Right renal pelvis (tissue), 4 donors: ENCODE measurements at regions not wholly inside any gene's neighbourhood (a gene's known extent, or its start where the extent isn't known, plus 50 kb on each side); places are given as distances from the start of the nearest gene placed in this dataset.

Experiments used
- DNase-seq, 4 donors: peaks; one replicate each; pipeline ENCODE4 v3.0.0-alpha.2; 2013; ENCODE audit warnings: low read depth in 4 of 4, low spot score in 3 of 4, missing footprints in 1 of 4

- DNase-seq: no peak
These were observed 144.6 kb downstream of the TPH2 start for GRCh38 chr12:72082986-72083820.

GRCh38 chr12:72084061-72084460, 145.4 kb downstream of the TPH2 start:
- DNase-seq: no peak

DNA sequence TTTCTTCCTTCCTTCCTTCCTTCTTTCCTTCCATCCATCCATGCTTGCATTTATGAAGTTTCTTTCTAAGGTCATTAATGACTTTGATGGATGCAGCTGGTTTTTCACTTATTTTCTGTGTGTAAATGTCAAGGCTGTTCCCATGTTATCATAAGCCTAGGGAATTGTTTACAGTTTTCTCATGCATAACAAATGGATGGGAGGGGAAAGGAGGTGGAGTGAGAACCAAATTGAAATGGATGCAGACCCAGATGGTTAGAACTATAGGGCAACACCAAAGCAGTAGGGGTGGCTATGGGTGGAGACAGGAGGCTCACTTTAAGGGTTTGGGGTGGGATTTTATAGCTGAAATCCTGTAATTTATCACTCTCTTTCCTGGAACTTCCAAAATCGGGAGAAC, 146.2 kb downstream of the TPH2 start:
- no peak for DNase-seq

DNA sequence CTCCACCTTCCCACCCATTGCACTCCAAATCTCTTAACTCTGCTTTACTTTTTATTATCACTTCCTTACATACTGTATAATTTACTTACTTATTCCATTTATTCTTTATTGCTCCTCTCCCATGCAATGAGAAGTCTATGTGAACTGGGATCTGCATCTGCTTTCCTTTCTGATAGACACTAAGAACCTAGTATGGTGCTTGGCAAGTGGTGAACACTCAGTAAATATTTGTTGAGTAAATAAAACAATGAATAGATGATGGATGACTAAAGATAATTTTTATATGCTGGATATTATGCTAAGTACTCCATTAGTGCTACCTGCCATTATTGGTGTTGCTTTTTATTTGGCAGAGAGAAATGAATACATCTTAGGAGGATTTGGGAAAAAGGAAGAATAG, 151.0 kb downstream of the TPH2 start:
- DNase-seq: no peak

- no peak for DNase-seq
These were observed 154.8 kb downstream of the TPH2 start for GRCh38 chr12:72093424-72093823.

DNA sequence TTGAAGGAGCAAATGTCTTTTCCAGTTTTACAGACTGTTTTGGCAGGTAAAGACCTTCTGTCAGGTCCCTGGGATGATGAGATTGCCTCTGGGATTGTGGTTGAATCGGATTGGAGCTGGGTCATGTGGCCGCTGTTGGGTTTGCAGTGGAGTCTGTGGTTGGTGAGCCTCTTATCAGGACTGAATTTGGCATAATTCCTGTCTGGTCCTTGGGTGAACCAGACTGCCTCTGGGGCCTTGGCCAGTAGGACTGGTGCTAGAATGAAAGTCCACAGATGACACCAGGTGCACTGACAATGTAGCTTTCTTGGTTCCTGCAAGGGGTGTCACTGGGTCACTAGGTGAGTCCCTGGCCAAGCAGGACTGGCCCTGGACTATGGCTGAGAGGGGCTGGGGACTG, 155.3 kb downstream of the TPH2 start:
- no peak for DNase-seq

DNA sequence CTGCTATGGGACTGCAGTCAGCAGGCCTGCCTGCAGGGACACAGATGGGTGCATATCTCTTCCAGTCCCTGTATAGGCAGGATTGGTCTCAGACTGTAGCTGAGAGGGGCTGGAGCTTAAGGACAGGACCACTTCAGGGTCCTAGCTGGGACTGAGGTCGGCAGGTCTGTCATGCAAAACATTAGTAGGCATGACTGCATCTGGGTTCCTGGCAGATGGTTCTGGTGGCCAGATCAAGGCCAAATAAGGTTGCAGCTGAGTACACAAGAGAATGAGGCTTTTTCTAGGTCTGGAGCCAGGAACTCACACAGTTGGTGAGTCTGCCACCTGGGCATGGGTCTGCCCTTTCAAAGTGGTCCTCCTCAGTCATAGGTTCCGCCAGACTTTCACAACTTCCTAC, 155.8 kb downstream of the TPH2 start:
- no peak for DNase-seq

- no peak for DNase-seq
These were observed 156.4 kb downstream of the TPH2 start for GRCh38 chr12:72095025-72095424.

- DNase-seq: no peak
These were observed 160.0 kb downstream of the TPH2 start for GRCh38 chr12:72098622-72099021.

GRCh38 chr12:72100854-72101253, 162.2 kb downstream of the TPH2 start:
- DNase-seq: no peak

DNA sequence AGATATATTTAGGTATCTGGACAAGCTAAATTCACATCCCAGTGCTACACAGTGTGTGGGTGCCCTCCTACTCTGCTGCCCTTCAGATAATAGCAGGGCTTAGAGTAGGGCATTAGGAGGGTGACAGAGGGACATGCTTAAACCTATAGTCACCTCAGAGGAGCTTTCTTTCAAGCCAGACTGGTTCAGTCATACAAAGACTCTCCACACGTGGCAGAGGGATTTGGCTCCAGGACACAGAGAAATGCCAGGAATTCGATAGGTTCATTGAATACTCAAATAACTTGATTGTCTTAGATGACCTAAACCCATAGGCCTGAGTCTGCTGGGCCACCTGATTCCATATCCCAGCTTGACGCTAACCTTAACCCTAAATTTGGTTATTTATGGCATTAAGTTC, 163.5 kb downstream of the TPH2 start:
- no peak for DNase-seq

DNA sequence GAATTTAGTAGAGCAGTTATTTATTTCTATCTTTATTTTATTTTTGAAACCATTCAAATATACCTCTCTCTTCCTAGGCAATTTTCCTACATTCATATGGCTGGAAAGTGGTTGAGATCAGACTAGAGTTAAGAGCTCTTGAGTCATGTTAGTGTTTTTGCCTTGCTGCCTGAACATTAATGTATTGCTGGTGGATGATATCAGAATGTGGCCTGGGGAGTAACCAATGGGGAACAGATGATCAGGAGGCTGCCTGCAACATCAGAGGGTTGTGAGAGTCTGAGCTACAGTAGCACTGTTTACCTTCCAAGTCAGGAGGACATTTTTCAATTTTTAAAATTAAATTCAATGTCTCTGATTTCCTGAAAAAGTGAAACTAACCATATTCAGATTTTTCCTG, 166.3 kb upstream of the TRHDE start:
- DNase-seq: no peak

- no peak for DNase-seq
These were observed 161.1 kb upstream of the TRHDE start for GRCh38 chr12:72110937-72111650.

DNA sequence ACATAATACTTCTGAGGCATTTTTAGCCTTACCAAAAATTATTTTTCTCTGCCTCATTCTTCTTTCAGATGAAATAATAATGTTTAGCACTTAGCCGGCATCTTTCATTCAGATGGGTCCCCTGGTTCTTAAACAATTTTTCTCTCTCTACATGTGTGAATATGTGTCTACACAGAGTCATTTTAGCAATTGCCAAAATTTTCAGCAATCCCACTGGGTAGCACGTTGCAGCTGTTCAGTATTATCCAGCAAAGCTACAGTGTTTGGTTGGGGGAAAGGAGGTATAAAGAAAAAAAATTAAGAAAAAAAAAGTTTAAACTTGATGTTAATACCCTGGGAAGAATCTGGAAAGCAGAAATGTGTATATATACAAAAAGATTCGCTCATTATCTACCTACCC, 160.5 kb upstream of the TRHDE start:
- DNase-seq: no peak

- no peak for DNase-seq
These were observed 138.6 kb upstream of the TRHDE start for GRCh38 chr12:72133497-72134055.

- DNase-seq: no peak
These were observed 137.7 kb upstream of the TRHDE start for GRCh38 chr12:72134246-72135020.

- DNase-seq: no peak
These were observed 137.2 kb upstream of the TRHDE start for GRCh38 chr12:72135021-72135301.

DNA sequence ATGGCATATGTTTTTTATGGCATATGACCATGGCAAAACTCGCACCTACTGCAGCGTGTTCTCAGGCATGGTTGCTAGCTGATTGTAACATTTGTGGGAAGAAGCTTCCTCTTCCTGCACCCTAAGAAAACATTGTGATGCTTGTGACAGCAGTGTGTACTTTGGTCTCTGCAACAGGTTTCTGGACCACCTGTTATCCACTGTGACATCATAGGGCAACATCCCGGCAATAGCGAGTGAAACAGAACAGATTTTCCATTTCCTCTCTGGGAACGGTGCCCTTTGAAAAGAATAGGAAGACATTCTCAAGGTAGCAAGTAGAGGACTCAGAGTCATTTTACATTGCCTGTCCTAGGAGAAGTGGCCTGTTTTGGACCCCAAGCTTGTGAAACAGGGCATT, 135.4 kb upstream of the TRHDE start:
- DNase-seq: no peak

GRCh38 chr12:72139411-72139810, 132.8 kb upstream of the TRHDE start:
- no peak for DNase-seq

GRCh38 chr12:72141381-72141780, 130.8 kb upstream of the TRHDE start:
- no peak for DNase-seq

GRCh38 chr12:72144553-72144952, 127.6 kb upstream of the TRHDE start:
- no peak for DNase-seq
